NCI-H2081 treated with DMSO at 0.1 percent for 48 hours (cell line): ENCODE measurements at regions not wholly inside any gene's neighbourhood (a gene's known extent, or its start where the extent isn't known, plus 50 kb on each side); places are given as distances from the start of the nearest gene placed in this dataset.

Experiments
- DNase-seq: peaks from one replicate; lab custom pipeline; 2025; lab: John Stamatoyannopoulos, UW

DNA sequence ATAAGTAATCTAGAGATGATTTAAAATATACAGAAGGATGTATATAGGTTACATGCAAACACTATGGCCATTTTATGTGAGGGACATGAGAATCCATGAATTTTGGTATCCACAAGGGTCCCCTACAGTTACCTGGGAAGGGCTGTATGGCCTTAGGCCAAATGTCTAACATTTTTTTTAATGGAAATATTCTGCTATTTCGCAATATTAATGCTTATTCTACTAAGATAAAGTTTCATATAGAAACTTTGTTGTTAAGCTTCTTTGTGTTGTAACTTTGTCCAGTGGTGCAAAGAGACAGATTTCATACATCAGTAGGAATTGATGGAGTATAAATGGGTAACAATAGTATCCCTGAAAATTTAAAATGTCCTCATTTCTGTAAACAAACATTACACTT, 233.4 kb upstream of the THBS1 start:
- DNase-seq, result no peak

DNA sequence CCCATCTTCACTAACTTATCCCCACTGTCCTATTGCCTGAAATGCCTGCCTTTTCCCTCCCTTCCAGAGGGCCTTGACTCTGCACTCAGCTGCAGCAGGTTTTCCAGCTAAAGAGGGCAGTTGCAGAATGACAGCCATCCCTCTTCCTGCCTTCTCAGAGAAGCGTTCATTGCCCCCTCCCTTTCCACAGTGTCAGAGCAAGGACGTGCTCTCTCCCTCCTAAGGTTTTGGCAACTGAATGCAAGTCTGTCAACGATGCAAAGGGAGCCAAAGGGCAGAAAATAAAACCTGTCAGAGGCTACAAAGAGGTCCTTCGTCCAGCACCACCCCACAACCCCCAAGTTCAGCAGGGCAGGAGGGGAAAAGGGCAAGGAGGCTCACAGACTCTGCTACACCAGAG, 230.1 kb upstream of the THBS1 start:
- DNase-seq, result no peak

DNA sequence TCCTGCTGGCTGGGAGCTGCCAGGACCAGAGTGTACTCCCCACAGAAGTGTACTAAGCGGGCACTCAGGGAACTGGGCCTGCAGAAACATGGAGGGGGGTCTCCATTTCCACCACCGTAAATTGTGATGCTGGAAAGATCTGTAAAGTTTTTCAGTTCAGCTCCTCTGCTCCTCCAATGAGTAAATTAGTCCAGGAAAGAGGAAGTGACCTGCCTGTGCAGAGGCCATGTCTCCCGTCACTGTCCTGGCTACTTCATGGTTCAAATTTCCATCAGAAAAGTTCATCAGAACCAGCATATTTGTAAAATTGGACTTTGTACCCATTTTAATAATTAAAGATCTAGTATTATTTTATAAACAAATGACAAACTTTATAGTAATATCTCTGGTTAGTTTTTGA, 226.7 kb upstream of the THBS1 start:
- no peak for DNase-seq

DNA sequence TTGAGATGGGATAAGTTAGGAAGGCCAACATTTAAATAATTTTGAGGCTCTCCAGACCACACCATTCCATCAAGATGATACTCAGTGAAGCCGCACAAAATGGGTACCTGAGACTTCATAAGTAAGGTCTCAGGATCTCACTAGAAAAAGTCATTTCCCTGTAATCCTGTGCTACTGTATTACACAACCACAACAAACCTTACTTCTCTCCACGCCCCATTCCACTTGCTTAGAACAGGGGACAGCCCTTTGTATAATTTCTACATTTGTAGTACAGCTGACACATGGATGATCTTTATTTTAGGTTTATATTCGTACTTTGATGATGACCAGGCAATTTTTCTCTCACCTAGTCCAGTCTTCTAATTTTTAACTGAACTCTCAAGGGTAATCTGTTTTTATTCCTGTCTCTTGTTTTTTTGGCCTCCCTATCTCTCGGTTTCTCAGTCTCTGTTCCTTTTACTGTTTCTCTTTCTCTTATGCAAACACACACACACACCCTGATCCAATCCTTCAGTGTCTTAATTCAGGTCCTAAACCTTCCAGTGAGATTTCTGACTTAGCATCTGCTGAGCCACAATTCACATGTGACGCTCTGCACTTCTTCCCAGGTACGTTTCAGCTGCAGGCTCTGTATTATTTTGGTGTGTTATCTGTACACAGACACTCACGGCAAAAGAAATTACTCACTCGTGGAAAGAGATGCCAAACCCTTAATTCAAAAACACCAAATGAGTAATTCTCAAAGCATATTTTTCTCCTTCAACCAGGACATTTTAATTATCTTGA, 223.2 kb upstream of the THBS1 start:
- DNase-seq, result no peak

DNA sequence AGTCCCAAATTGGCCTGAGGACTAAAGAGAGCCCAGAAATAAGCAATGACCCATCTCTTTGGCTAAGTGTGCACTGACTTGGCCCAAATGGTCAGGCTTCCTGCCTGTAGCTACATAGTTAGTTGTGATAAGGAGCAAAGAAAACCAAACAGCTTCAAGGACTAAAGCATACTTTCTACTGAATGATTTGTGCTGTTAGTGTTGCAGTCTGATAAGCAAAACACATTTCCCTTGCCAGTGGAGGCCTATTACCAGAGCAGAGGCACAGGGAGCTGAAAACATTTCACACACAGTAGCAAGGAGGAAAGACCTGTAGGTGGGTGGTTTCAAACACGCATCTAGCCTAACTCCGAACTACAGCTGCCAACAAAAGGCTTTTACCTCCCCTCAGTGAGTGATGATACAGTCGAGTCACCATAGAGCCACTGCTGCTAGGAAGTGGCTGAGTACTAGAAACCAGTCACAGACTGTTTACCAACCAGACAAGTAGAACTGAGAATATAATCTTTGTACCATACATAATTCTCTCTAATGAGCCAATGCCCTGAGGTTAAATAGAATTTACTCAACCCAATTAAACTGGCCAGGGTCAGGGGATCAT, 222.3 kb upstream of the THBS1 start:
- DNase-seq, result no peak

DNA sequence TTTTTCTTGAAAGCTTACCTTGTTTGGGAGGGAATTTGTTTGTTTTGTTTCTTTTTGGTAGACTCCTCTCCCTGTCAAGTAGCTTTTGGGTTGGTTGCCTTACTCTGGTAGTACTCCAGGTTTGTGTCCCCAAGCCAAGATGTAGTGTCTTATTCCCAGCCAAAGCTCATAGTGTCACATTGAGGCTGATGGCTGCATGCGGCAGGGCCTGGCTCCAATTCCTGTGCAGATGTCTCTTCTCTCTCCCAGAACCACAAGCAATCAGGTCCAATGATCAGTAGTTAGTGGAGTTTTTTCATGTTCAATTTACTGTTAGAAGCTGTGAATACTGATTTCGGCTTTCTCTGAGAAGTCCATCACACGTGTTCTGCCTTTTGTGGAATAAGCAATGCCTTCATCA, 221.1 kb upstream of the THBS1 start:
- DNase-seq, result no peak

DNA sequence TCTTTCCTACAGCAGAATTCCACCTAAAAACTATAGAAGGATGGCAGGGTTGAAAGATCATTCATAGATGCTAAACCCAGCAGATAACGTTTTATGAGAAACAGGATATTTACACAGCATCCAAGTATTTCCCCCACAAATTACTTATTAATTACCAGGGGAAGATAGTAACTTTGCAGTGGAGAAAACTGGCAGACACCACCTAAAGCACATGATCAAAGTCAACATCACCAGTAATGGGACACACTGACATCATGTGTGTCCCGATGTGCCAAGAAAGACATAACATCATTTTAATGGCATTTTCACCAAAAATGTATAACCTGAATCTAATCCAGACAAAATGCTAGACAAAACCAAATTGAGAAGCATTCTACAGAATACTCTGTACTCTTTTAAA, 220.4 kb upstream of the THBS1 start:
- DNase-seq, result no peak

DNA sequence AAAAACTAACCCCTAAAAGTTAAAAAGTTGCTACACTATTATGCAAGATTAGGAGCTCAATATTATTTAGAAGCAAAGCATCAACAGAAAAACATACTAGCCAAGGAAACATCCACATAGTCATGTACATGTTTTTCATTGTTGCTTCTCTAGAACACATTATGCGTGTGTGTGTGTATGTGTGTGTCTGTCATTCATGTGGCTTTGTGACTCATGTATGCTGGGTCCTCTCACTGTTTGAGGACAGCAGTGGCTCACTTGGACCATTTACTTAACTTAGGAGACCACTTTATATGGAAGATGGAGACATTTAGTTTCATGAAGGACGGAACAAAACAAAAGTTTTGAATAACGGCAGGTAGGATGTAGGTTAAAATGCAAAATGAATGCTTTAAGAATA, 219.4 kb upstream of the THBS1 start:
- DNase-seq, result no peak

DNA sequence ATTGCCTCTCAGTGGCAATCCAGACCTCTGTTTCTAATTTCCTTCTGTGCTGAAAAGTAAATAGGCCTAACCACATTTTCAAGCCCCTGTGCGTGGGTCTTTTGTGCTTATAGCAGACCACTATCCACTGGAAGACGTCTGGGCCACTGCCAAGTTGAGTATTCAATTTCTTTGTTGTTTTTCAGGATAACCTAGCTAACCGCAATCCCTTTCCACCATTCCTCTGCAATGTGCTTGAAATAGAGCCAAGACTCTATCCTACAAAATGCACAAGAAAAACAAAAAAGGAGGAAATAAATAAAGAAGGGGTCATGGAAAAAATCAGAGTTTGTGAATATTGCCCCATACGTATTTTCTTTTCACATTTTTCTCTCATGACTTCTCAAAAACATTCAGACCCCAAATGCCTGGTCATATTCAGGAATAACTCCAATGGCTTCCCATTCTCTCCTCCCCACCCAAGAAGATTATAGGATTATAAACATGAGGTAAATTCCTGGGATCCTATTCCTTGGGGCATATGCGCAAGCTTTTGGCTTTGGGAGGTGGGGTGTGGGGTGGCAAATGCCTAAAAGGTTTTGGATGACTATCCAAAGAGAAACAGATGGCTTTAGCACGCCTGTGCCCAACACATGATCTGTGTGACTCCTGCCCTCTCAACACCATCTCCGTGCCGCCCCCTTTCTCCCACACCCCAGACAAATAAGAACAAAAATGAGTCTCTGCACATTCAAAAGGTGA, 217.9 kb upstream of the THBS1 start:
- no peak for DNase-seq

DNA sequence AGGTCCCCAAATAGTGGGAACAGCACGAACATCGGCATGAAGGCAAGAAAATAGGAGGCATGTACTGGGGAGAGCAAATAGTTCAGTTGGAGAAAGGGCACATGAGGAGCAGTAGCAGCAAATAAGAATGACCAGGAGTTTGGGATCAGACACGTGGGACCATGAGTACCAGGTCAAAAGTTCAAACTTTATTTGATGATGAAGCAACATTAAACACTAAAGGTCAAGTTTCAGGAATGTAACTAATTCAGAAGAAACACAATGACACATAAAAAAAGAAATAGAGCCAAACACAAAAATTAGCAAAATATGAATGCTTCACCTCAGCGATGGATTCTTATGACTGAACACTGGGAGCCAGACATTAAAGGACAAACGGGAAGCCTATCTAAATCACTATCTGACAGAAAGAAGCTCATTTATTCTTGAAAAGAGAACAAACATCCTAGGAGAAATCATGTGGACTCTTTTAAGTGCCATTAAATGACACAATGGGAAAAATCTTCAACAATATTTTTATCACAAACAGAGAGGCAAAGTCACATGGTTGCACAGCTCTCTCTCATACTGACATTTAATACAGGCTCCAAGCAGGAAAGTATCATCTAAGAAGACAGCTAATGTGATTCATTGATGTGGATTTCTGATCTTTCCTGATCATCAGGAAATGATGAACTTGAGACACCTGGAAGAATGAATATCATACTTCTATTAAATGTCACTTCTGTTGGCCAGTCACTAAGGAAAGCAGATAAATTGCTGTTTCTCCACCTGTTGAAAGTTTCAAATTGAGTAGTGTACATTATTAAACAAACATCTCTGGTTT, 216.9 kb upstream of the THBS1 start:
- DNase-seq, result no peak

DNA sequence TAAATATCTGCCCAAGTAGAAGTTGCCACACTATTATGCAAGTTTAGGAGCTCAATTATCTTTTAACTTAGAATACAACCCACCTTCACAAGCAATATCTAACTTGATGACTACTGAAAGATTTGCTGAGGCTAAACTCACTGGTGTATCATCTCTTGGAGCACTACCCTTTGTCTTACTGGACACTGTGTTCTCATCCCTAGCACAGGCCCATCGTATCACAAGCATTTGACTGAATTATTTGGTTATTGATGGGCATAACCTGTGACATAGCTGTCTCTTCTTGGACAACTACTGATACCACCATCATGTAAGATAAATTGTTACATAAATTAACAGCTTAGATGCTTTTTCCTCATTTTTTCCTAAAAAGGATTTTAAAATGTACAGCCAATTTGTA, 216.2 kb upstream of the THBS1 start:
- no peak for DNase-seq

DNA sequence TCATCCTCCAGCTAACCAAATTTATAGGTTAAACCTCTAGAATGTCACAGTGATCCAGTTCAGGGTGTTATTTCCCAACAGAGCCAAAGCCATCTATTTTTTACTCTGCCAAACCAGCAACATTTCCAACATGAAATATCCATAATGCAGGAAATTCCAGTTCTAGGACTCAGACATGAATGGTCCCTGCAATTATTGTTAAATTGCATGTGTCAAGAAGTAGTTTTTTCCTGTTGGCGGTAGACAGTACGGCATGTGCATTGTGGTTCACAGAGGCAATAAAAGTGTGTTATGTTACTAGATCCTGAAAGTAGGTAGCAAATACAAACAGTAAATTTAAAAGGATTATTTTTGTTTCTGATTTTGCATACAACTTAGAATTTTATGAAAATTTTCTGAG, 215.7 kb upstream of the THBS1 start:
- no peak for DNase-seq

DNA sequence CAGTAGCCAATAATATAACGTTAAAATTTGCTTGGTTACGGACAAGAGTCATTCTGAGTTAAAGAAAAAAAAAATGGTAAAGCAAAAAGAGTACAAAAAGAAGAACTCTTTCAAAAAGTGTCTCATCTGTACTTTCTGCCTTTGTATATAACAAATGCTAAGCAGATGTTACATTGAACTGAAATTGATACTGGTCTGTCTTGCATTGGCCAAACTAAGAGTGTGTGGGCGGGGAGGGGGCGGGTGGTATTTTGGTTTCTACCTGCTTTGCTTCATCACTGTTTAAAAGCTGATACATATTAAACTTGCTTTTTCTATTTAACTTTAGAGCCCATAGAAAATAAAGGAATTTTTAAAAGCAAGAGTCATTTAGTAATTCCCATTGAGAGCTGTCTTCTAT, 215.0 kb upstream of the THBS1 start:
- no peak for DNase-seq

DNA sequence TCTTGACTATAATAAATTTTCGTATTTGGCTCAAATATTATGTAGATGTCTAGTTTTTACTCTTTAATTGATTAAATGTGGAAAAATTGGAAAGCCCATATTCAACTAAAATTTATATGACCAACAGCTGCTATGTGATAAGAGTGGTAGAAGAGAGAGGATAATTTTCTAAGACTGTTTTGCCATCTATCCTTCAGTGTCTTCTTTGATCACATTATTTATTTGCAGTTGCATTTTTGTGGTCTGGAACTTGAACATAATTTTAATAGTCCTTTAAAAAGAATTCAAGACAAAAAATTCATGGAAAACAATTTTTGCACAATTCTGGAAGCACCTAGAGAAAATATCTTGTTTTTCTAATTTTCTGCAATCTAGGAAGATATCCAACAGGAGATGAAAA, 213.3 kb upstream of the THBS1 start:
- DNase-seq, result no peak

DNA sequence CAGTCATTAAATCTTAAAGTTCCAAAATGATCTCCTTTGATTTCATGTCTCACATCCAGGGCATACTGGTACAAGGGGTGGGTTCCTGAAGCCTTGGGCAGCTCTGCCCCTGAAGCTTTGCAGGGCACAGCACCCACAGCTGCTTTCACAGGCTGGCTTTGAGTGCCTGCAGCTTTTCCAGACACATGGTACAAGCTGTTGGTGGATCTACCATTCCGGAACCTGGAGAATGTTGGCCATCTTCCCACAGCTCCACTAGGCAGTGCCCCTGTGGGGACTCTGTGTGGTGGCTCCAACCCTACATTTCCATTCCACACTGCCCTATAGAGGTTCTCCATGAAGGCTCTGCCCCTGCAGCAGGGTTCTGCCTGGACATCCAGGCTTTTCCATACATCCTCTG, 211.1 kb upstream of the THBS1 start:
- DNase-seq, result no peak

DNA sequence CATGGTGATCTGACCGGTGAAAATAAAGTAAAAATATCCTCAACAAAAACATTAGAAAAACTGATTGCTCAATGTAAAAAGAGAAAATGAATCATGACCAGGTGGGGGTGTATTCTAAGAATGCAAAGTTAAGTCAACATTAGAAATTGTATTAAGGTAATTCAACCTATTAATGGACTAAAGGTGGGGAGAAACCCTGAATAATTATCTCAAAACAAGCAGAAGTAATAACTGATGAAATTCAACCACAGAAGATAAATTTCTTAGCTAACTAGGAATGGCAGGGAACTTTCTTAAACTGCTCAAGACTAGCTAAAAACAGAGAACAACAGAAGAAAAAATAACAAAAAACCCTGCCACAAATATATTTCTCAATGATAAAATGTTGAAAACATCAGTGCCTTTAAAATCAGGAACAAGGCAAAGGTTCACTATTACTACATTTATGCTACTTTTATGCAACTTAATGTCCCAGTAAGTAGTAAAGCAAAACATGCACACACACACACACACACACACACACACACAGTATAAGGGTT, 204.4 kb upstream of the THBS1 start:
- no peak for DNase-seq

DNA sequence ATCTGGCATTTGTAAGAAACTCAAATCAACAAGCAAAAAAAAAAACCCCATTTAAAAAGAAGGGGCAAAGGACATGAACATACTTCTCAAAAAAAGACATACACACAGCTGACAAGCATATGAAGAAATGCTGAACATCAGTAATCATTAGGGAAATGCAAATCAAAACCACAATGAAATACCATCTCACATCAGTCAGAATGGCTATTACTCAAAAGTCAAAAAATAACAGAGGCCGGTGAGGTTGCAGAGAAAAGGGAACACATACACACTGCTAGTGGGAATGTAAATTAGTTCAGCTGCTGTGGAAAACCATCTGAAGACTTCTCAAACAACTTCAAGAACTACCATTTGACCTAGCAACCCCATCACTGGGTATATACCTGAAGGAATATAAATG, 199.4 kb upstream of the THBS1 start:
- no peak for DNase-seq

DNA sequence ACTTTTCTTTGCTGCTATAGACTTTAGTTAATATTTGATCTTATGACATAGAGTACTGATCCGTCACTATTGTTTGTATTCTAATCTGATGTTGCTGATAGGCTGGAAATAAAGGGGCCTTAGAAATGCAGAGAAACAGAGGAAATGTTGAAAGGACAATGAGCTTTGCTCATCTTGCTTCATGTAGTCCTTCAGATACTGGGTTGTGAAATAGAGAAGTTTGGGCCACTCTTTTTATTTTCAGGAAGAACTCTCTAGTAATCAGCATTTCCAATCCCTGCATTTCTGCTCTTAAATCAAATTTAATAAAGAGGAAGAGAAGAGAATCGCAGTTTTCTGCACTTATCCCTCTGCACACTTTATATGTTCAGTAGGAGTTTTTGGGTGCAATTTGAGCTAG, 192.8 kb upstream of the THBS1 start:
- no peak for DNase-seq

DNA sequence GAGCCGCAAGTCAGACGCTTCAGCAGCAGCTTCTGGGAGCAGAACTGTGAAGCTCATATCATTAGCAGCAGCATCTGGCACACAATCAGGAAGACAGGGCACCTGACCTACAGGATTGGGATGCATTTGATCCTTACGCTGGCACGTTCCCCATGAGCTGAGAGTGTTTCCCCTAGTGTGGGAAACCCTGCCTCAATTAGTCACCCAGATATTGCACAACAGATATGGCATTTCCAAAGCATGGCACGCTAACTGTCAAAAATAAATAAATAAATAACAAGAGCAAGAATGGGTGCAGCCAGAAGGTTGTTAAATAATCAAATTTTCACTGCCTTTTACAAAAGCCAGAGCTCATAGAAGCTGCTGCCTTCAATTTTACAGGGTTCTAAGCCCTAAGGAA, 189.6 kb upstream of the THBS1 start:
- no peak for DNase-seq

DNA sequence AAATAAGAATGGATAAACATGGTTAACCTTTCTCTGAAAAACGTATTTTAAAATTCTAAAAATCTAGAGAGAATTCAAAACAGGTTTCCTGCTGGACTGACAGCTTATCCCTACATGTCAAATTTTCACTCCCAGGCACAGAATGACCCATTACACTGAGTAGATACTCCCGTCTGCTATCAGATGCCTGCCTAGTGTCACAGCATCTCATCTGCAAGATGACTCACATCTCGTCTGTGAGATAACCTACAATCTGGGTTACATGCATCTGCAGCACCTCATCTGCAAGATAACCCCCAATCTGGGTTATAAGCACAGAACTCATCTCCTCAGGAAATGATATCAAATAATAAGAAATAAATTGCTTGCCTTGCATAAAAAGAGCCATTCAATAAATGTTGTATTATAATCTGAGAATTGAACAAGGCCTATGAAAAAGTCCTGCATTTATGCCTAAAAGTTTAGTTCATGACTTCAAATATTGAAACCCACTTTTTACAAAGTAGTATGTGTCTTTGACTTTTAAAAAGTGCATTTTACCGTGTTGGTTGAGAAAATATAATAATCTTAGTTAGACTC, 188.3 kb upstream of the THBS1 start:
- DNase-seq, result no peak

DNA sequence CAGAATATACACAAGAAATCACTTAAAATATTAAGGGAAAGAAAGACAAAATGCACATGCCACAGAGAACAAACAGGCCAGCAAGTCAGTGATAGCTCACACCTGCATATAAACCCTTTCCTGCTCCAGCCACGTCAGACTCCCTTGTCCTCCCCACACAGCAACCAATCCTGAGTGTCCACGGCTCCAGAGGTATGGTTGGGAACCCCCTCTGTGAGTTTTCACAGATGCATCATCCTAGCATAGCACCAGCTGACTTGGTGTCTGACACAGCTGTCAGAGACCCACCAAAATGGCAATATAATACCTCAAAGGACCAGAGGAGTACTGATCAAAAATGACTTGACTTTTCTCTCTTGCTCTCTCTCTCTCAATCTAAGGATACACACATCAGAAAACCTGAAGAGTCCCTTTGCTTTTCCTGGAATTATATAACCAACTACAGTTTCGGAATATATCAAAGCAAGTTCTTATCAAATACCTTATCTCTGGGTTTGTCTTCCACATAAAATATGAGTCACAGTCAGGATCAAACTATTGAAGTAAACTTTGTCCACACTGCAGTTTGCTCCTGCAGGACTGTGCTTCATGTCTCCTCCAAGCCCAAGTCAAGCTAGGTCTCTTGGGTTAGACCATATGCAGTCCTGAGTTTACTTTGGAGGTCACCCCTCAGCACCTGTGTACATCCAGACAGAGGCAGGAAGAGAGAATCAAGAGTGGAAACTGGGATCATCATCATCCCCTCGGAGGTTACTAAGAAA, 187.1 kb upstream of the THBS1 start:
- DNase-seq, result no peak
